Activated CD8-positive, alpha-beta T cell treated with anti-CD3 and anti-CD28 coated beads for 36 hours (primary cell): ENCODE measurements at regions not wholly inside any gene's neighbourhood (a gene's known extent, or its start where the extent isn't known, plus 50 kb on each side); places are given as distances from the start of the nearest gene placed in this dataset.

ENCODE experiments used
- ATAC-seq: fragments of 200-7000 bp; cut with Tn5 transposase; one replicate; pipeline ENCODE4 v1.10.0; 2021; ENCODE audit warnings: mild to moderate bottlenecking, moderate library complexity
- CTCF ChIA-PET: fragments of 350-600 bp; sonication (Branson Sonifier 250); formaldehyde crosslinking; loops from one replicate; lab custom pipeline; 2021; ENCODE audit warnings: antibody characterized with exemption; lab: Charles Lee
- POLR2A ChIA-PET: fragments of 350-600 bp; sonication (Branson Sonifier 250); formaldehyde crosslinking; loops from one replicate; lab custom pipeline; 2021; ENCODE audit warnings: antibody characterized with exemption; lab: Charles Lee
- DNase-seq: peaks from one replicate; pipeline ENCODE4 v3.0.0-alpha.2; 2020
- H3K27ac Mint-ChIP-seq: one replicate; pipeline ENCODE4 v1.8.0; 2021; ENCODE audit warnings: mild to moderate bottlenecking, mixed read lengths
- H3K27me3 Mint-ChIP-seq: one replicate; pipeline ENCODE4 v1.8.0; 2021; ENCODE audit warnings: mixed read lengths
- H3K36me3 Mint-ChIP-seq: one replicate; pipeline ENCODE4 v1.8.0; 2021; ENCODE audit warnings: low read depth, mixed read lengths
- H3K4me1 Mint-ChIP-seq: one replicate; pipeline ENCODE4 v1.8.0; 2021; ENCODE audit warnings: low read depth, mixed read lengths
- H3K4me3 Mint-ChIP-seq: one replicate; pipeline ENCODE4 v1.8.0; 2021; ENCODE audit warnings: mild to moderate bottlenecking, moderate library complexity, mixed read lengths
- H3K9me3 Mint-ChIP-seq: one replicate; pipeline ENCODE4 v1.8.0; 2021; ENCODE audit warnings: mixed read lengths
- CTCF ChIP-seq: fragments of 200-600 bp; IDR thresholded peaks from one replicate; pipeline ENCODE4 v1.8.0; 2022; ENCODE audit warnings: antibody characterized with exemption, mild to moderate bottlenecking
- intact Hi-C: fragments of 100-400 bp; cut with micrococcal nuclease; formaldehyde crosslinking; loops from one replicate; pipeline ENCODE4 v1.10.0; 2022

- DNase-seq (no peak), ATAC-seq (no peak)
- ChIA-PET CTCF (interaction anchor here (1.6 kb wide), 1 partner anchor 10 kb away, joined by 3 read pairs; no protein-coding TSS in a partner anchor), POLR2A (no interaction called here)
- Mint-ChIP-seq H3K4me3 (no peak overlapping the region), H3K4me1 (no peaks in the 10 kb centered on the region), H3K27ac (no peak overlapping the region), H3K27me3 (peaks cover 8% of the 10 kb centered on the region), H3K36me3 (no peaks in the 10 kb centered on the region), H3K9me3 (peaks cover 2% of the 10 kb centered on the region)
- TF ChIP-seq CTCF, result no peak
- intact Hi-C loops, result no loop called here
Observed at GRCh38 chr2:217113491-217113890, 253.6 kb upstream of the TNP1 start.

GRCh38 chr2:217110550-217110949 is 250.7 kb upstream of the TNP1 start:
- no peak overlapping the region for H3K4me3 Mint-ChIP-seq
- DNase-seq, result no peak
- no peak overlapping the region for H3K27ac Mint-ChIP-seq
- H3K27me3 Mint-ChIP-seq, result peaks cover 8% of the 10 kb centered on the region
- intact Hi-C loops, result no loop called here
- ATAC-seq, result no peak
- ChIA-PET CTCF (no interaction called here), POLR2A (no interaction called here)
- TF ChIP-seq CTCF, result no peak
- H3K4me1 Mint-ChIP-seq, result peaks cover 4% of the 10 kb centered on the region
- no peaks in the 10 kb centered on the region for H3K36me3 Mint-ChIP-seq
- peaks cover 4% of the 10 kb centered on the region for H3K9me3 Mint-ChIP-seq

- ATAC-seq (no peak), DNase-seq (no peak)
- peaks cover 4% of the 10 kb centered on the region for H3K9me3 Mint-ChIP-seq
- H3K4me1 Mint-ChIP-seq, result peaks cover 5% of the 10 kb centered on the region
- no peak overlapping the region for H3K27ac Mint-ChIP-seq
- intact Hi-C loops, result no loop called here
- H3K4me3 Mint-ChIP-seq, result no peak overlapping the region
- peaks cover 6% of the 10 kb centered on the region for H3K27me3 Mint-ChIP-seq
- H3K36me3 Mint-ChIP-seq, result no peaks in the 10 kb centered on the region
- ChIA-PET POLR2A (no interaction called here), CTCF (interaction anchor here (0.7 kb wide), 1 partner anchor 15 kb away, joined by 3 read pairs; no protein-coding TSS in a partner anchor)
- TF ChIP-seq CTCF, result no peak
Observed at GRCh38 chr2:217108575-217109027, 248.7 kb upstream of the TNP1 start.

GRCh38 chr2:217108086-217108485 is 248.2 kb upstream of the TNP1 start:
- ATAC-seq, result no peak
- CTCF ChIA-PET, result interaction anchor here (0.7 to 1.4 kb wide), 2 partner anchors 14 to 403 kb away, joined by 3 to 5 read pairs; no protein-coding TSS in a partner anchor
- intact Hi-C loops, result no loop called here

More at GRCh38 chr2:217108086-217108485, 248.2 kb upstream of the TNP1 start:
- Mint-ChIP-seq H3K4me1 (peaks cover 5% of the 10 kb centered on the region), H3K27ac (no peak overlapping the region), H3K27me3 (peaks cover 3% of the 10 kb centered on the region), H3K9me3 (peaks cover 4% of the 10 kb centered on the region), H3K4me3 (no peak overlapping the region), H3K36me3 (no peaks in the 10 kb centered on the region)
- DNase-seq, result no peak
- POLR2A ChIA-PET, result no interaction called here
- TF ChIP-seq CTCF, result no peak
